Muscle layer of colon (tissue), 2 donors: ENCODE measurements at regions not wholly inside any gene's neighbourhood (a gene's known extent, or its start where the extent isn't known, plus 50 kb on each side); places are given as distances from the start of the nearest gene placed in this dataset.

Source experiments
- H3K27ac ChIP-seq: one replicate; pipeline ENCODE4 v1.7.0; 2013; ENCODE audit warnings: low read depth, mild to moderate bottlenecking, low read length, moderate library complexity
- H3K27me3 ChIP-seq, 2 donors: one replicate each; pipeline ENCODE4 v1.7.0; 2013; ENCODE audit warnings: low read length in 2 of 2, mild to moderate bottlenecking in 2 of 2; ENCODE audit not compliant: insufficient read depth in 2 of 2, control insufficient read depth in 1 of 2
- H3K36me3 ChIP-seq: one replicate; pipeline ENCODE4 v1.7.0; 2013; ENCODE audit warnings: mild to moderate bottlenecking, low read length; ENCODE audit not compliant: insufficient read depth
- H3K4me1 ChIP-seq: one replicate; pipeline ENCODE4 v1.7.0; 2013; ENCODE audit warnings: mild to moderate bottlenecking, low read length; ENCODE audit not compliant: insufficient read depth
- H3K4me3 ChIP-seq, 2 donors: one replicate each; pipeline ENCODE4 v1.7.0; 2013; ENCODE audit warnings: low read length in 2 of 2, low read depth in 1 of 2, mild to moderate bottlenecking in 1 of 2, moderate library complexity in 1 of 2
- H3K9ac ChIP-seq: one replicate; pipeline ENCODE4 v1.7.0; 2013; ENCODE audit warnings: low read length
- H3K9me3 ChIP-seq: one replicate; pipeline ENCODE4 v1.7.0; 2013; ENCODE audit warnings: mild to moderate bottlenecking, low read length
- donor health status: abdominal sarcoma.
- donor health status: Adenocarcinoma of cecum.

DNA sequence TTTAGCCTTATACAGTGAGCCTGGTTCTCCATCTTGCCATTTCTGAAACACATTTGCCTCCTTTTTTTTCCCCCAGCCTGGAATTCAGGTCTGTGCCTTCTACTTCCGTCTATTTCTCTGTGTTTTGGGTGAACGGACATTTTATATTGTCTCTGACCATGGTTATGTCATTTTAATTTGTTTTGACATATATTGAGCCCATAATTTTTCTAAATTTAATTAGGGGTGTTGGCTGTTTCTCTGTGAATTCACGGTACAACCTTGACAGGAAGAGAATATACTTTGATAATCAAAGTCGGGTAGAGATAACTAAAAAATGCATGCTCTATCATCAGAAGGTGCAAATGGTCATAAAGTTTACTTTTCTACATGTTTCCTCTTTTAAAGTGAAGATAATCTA lies 361.4 kb downstream of the VGLL3 start:
- Histone ChIP-seq H3K36me3 (no peaks in the 10 kb centered on the region), H3K4me3 (no peak overlapping the region), H3K9me3 (no peaks in the 10 kb centered on the region), H3K27me3 (no peaks in the 10 kb centered on the region), H3K27ac (no peak overlapping the region), H3K9ac (no peak overlapping the region), H3K4me1 (no peaks in the 10 kb centered on the region)

GRCh38 chr3:86624192-86624591 lies 366.8 kb downstream of the VGLL3 start:
- no peaks in the 10 kb centered on the region for H3K9me3 ChIP-seq
- H3K27ac ChIP-seq, result no peak overlapping the region
- H3K4me1 ChIP-seq, result no peaks in the 10 kb centered on the region
- H3K4me3 ChIP-seq, result no peak overlapping the region
- H3K27me3 ChIP-seq, result no peaks in the 10 kb centered on the region
- no peak overlapping the region for H3K9ac ChIP-seq
- no peaks in the 10 kb centered on the region for H3K36me3 ChIP-seq

DNA sequence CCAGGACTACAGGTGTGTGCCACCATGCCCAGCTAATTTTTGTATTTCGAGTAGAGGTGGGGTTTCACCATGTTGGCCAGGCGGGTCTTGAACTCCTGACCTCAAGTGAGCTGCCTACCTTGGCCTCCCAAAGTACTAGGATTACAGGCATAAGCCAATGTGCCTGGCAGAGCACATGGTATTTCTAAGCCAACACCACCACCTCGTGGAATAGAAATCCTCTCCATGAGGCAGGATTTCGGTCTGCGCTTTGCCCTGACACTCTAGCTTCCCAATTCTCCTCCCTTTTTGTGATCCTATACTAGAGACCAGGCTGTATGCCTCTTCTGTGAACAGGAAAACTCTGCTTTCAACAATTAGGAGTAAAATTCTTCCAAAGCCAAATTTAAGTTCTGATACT lies 372.2 kb downstream of the VGLL3 start:
- Histone ChIP-seq H3K9ac (no peak overlapping the region), H3K27me3 (no peaks in the 10 kb centered on the region), H3K9me3 (no peaks in the 10 kb centered on the region), H3K4me1 (no peaks in the 10 kb centered on the region), H3K27ac (no peak overlapping the region), H3K4me3 (no peak overlapping the region), H3K36me3 (no peaks in the 10 kb centered on the region)

DNA sequence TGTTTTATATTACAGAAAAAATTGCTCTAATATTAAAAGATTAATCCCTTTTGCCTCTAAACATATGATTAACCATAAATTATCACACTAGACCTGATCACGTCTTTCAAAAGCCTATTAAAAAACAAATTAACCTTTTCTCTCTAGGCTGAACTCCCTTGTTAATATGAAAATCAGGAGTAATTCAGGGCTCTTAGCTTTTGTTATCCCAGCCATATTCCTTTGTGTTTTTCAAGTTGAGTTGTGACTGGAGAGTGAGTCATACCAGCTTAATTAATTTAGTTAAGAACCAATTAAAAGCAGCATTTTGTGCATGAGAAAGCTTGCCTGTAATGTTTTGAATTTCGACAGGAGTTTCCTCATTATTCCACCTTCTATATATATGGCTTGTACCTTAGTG lies 385.8 kb downstream of the VGLL3 start:
- no peaks in the 10 kb centered on the region for H3K27me3 ChIP-seq
- H3K27ac ChIP-seq, result no peak overlapping the region
- H3K9ac ChIP-seq, result no peak overlapping the region
- no peaks in the 10 kb centered on the region for H3K36me3 ChIP-seq
- H3K4me3 ChIP-seq, result no peak overlapping the region
- no peaks in the 10 kb centered on the region for H3K9me3 ChIP-seq
- no peaks in the 10 kb centered on the region for H3K4me1 ChIP-seq

DNA sequence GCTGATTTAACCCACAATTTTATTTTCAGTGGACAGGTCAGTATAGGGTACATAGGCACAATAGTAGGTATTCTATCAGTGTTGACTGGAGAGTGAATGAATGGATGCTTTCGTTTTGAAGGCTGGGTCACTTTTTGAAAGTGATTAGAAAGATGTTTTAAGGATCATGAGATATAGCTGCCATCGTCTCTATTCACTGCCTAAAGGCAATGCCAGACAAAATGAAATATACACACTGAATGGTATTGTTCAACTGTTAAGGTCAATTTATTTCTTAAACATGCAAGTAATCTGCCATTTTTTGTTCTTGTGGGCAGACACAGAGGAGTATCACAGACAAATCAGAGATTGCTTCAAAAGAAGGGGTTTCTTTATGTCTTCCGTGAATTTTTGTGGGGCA lies 395.3 kb downstream of the VGLL3 start:
- Histone ChIP-seq H3K4me3 (no peak overlapping the region), H3K4me1 (no peaks in the 10 kb centered on the region), H3K9ac (no peak overlapping the region), H3K27ac (no peak overlapping the region), H3K36me3 (no peaks in the 10 kb centered on the region), H3K9me3 (no peaks in the 10 kb centered on the region), H3K27me3 (no peaks in the 10 kb centered on the region)

DNA sequence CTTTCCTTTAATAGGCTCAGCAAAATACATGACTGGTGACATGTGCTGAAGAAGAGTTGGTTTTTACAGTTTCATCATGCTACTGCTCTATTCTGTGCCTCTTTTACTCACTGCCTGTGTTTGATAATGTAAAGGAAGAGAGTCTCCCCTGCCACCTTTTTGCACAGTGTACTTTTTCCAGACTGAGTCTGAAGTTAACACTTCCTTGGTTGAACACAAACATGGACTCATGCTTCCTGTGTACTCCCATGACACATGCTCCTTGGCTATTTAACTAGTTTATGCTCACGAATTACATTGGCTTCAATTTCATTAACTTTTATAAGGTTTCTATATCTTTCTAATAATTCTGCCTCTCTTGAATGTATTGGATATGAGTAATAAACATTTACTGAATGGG lies 396.1 kb downstream of the VGLL3 start:
- Histone ChIP-seq H3K4me3 (no peak overlapping the region), H3K9ac (no peak overlapping the region)

DNA sequence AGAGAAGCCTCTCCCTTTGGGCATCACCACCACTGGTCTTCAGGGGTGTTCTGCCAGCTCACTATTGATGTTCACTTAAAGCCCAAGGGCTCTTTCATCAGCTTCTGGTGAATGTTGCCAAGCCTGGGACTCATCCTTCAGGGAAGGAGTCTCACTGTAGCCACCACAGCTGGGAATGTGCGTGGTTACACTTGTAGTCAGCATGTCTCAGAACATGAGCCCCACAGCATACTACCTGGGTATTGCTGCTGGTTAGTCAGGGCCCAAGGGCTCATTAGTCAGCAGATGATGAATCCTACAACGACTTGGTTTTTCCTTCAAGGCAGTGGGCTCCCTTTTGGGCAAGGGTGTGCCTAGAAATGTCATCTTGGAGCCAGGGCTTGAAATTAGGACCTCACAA lies 412.9 kb downstream of the VGLL3 start:
- H3K36me3 ChIP-seq, result no peaks in the 10 kb centered on the region
- H3K27ac ChIP-seq, result no peak overlapping the region
- H3K27me3 ChIP-seq, result no peaks in the 10 kb centered on the region
- H3K4me3 ChIP-seq, result no peak overlapping the region
- no peaks in the 10 kb centered on the region for H3K9me3 ChIP-seq
- no peak overlapping the region for H3K9ac ChIP-seq
- no peaks in the 10 kb centered on the region for H3K4me1 ChIP-seq

More for the DNA sequence above, 396.1 kb downstream of the VGLL3 start:
- H3K27me3 ChIP-seq, result no peaks in the 10 kb centered on the region
- no peaks in the 10 kb centered on the region for H3K4me1 ChIP-seq
- H3K27ac ChIP-seq, result no peak overlapping the region
- no peaks in the 10 kb centered on the region for H3K36me3 ChIP-seq
- H3K9me3 ChIP-seq, result no peaks in the 10 kb centered on the region

DNA sequence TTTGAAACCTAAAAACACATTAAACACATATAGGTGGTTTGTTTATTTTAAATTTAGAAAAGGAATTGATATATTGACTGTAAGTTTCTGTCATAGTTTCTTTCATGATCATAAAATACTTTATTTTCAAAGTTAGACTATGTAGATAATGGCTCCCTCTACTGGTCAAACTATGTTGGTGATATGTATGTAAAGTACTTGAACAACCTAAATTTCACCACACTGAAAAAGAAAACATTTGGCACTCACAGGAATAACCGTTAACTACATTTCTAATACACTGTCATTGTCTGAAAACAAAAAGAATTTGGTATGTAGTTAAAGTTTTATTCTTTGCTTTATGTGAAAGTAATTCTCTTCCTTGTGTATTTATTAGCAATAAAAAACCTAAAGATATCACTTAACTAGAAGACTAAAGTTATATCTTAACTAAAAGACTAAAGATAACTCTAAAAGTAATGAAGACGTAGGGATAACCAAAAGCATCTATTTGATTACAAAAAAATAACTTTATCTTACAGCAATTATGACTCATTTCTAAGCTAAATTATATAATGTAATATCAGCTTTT lies 427.5 kb downstream of the VGLL3 start:
- no peak overlapping the region for H3K4me3 ChIP-seq
- no peaks in the 10 kb centered on the region for H3K9me3 ChIP-seq
- H3K27ac ChIP-seq, result no peak overlapping the region
- H3K36me3 ChIP-seq, result no peaks in the 10 kb centered on the region
- H3K27me3 ChIP-seq, result no peaks in the 10 kb centered on the region
- H3K9ac ChIP-seq, result no peak overlapping the region
- H3K4me1 ChIP-seq, result no peaks in the 10 kb centered on the region

DNA sequence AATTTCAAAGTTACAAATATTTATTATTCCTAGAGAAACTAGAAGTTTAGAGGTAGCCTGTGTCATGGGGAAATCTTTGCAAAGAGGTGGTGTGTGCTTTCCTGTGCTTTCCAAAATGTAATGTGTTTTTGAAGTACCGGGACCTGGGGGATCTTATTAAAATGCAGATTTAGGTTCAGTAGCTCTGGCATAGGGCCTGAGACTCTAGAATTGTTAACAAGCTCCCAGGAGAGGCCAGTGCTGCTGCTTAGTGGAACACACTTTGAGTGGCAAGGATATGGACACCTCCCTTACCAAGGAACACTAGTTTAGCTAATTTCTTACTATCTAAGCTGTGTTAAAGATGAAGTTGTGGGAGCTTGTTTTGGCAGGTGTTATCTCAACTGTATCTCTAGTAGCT lies 428.9 kb downstream of the VGLL3 start:
- no peaks in the 10 kb centered on the region for H3K4me1 ChIP-seq
- H3K9me3 ChIP-seq, result no peaks in the 10 kb centered on the region
- no peak overlapping the region for H3K9ac ChIP-seq
- H3K27me3 ChIP-seq, result no peaks in the 10 kb centered on the region
- H3K27ac ChIP-seq, result no peak overlapping the region
- no peaks in the 10 kb centered on the region for H3K36me3 ChIP-seq
- no peak overlapping the region for H3K4me3 ChIP-seq

GRCh38 chr3:86561215-86561614 lies 429.7 kb downstream of the VGLL3 start:
- no peaks in the 10 kb centered on the region for H3K27me3 ChIP-seq
- no peak overlapping the region for H3K9ac ChIP-seq
- H3K27ac ChIP-seq, result no peak overlapping the region
- no peaks in the 10 kb centered on the region for H3K36me3 ChIP-seq
- H3K4me3 ChIP-seq, result no peak overlapping the region
- H3K9me3 ChIP-seq, result no peaks in the 10 kb centered on the region
- H3K4me1 ChIP-seq, result no peaks in the 10 kb centered on the region

DNA sequence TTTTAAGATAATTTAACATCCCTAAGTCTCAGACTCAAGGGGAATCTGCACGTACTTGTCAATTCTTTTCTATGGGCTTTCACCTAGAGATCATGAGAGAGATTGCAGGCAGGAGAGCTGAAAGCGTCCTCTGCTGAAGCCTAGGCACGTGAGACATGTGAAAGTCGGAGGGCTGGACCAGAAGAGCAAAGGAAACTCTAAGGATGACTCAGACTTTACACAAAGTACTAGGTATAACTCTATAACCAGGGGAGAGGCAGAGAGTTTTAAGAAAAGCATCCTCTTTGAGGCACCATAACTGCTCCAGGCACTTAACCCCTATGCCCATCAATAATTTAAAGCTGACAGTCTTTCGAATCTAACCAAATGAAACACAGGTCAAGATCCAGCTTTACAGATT lies 436.6 kb downstream of the VGLL3 start:
- H3K27ac ChIP-seq, result no peak overlapping the region
- no peak overlapping the region for H3K9ac ChIP-seq
- H3K4me3 ChIP-seq, result no peak overlapping the region
- H3K27me3 ChIP-seq, result no peaks in the 10 kb centered on the region
- H3K9me3 ChIP-seq, result no peaks in the 10 kb centered on the region
- no peaks in the 10 kb centered on the region for H3K36me3 ChIP-seq
- H3K4me1 ChIP-seq, result no peaks in the 10 kb centered on the region

- H3K27me3 ChIP-seq, result no peaks in the 10 kb centered on the region
- no peak overlapping the region for H3K4me3 ChIP-seq
- no peaks in the 10 kb centered on the region for H3K9me3 ChIP-seq
- H3K36me3 ChIP-seq, result no peaks in the 10 kb centered on the region
- no peaks in the 10 kb centered on the region for H3K4me1 ChIP-seq
- H3K27ac ChIP-seq, result no peak overlapping the region
- no peak overlapping the region for H3K9ac ChIP-seq
Observed at GRCh38 chr3:86547692-86548091, 443.3 kb downstream of the VGLL3 start.
